CD4-positive, alpha-beta T cell (primary cell): ENCODE measurements at regions not wholly inside any gene's neighbourhood (a gene's known extent, or its start where the extent isn't known, plus 50 kb on each side); places are given as distances from the start of the nearest gene placed in this dataset.

Experiments used
- ATAC-seq: fragments of 200-7000 bp; cut with Tn5 transposase; one replicate; pipeline ENCODE4 v1.10.0; 2022; ENCODE audit warnings: mild to moderate bottlenecking; ENCODE audit not compliant: poor library complexity
- CTCF ChIA-PET: fragments of 350-600 bp; sonication (Branson Sonifier 250); formaldehyde crosslinking; loops from one replicate; lab custom pipeline; 2021; ENCODE audit warnings: antibody characterized with exemption, inconsistent platforms; lab: Charles Lee
- POLR2A ChIA-PET: fragments of 350-600 bp; sonication (Branson Sonifier 250); formaldehyde crosslinking; loops from one replicate; lab custom pipeline; 2021; ENCODE audit warnings: antibody characterized with exemption, inconsistent platforms; lab: Charles Lee
- DNase-seq, 14 experiments: peaks; one replicate each; pipeline ENCODE4 v3.0.0-alpha.2; 2013 to 2020; ENCODE audit warnings: mixed read lengths in 2 of 14
- H3K27ac ChIP-seq, 2 donors: one replicate each; pipeline versions ENCODE4 v1.5.1 to v1.7.0; 2013; ENCODE audit warnings: low read length in 2 of 2, low read depth in 1 of 2, mild to moderate bottlenecking in 1 of 2
- H3K27me3 ChIP-seq, 2 experiments: 1 replicate in 1 of 2; 2 replicates in 1 of 2; pipeline versions ENCODE4 v1.6.1 to v1.7.0; 2013; ENCODE audit warnings: low read length in 2 of 2, control low read depth in 1 of 2, mild to moderate bottlenecking in 1 of 2, moderate library complexity in 1 of 2; ENCODE audit not compliant: insufficient read depth in 2 of 2, control insufficient read depth in 1 of 2
- H3K36me3 ChIP-seq: one replicate; pipeline ENCODE4 v1.6.1; 2013; ENCODE audit warnings: low read length, control low read depth; ENCODE audit not compliant: insufficient read depth
- H3K4me1 ChIP-seq: one replicate; pipeline ENCODE4 v1.6.1; 2013; ENCODE audit warnings: low read length, control low read depth; ENCODE audit not compliant: insufficient read depth
- H3K4me3 ChIP-seq: one replicate; pipeline ENCODE4 v1.5.1; 2013; ENCODE audit warnings: mild to moderate bottlenecking, low read length, moderate library complexity
- H3K9me3 ChIP-seq, 2 experiments: 1 replicate in 1 of 2; 2 replicates in 1 of 2; pipeline versions ENCODE4 v1.6.1 to v1.7.0; 2013; ENCODE audit warnings: low read length in 2 of 2, mild to moderate bottlenecking in 2 of 2, control low read depth in 1 of 2, moderate library complexity in 1 of 2; ENCODE audit not compliant: control insufficient read depth in 1 of 2, insufficient read depth in 1 of 2
- H3K27ac Mint-ChIP-seq: one replicate; pipeline ENCODE4 v1.8.0; 2020; ENCODE audit warnings: mixed read lengths
- H3K27me3 Mint-ChIP-seq: one replicate; pipeline ENCODE4 v1.8.0; 2021; ENCODE audit warnings: mixed read lengths
- H3K36me3 Mint-ChIP-seq: one replicate; pipeline ENCODE4 v1.8.0; 2021; ENCODE audit warnings: low read depth, mixed read lengths
- H3K4me1 Mint-ChIP-seq: one replicate; pipeline ENCODE4 v1.8.0; 2021; ENCODE audit warnings: low read depth, mixed read lengths
- H3K4me3 Mint-ChIP-seq: one replicate; pipeline ENCODE4 v1.8.0; 2020; ENCODE audit warnings: mild to moderate bottlenecking, mixed read lengths
- H3K9me3 Mint-ChIP-seq: one replicate; pipeline ENCODE4 v1.8.0; 2020; ENCODE audit warnings: mixed read lengths
- intact Hi-C, 2 experiments: fragments of 100-400 bp; cut with DNase I in 1 of 2; cut with micrococcal nuclease in 1 of 2; formaldehyde crosslinking; loops; one replicate each; pipeline versions ENCODE4 v1.15.1 to v1.9.0; 2023 to 2025; cut with DNase I, micrococcal nuclease
- TF ChIP-seq, protein P1 (sequence below): fragments of 200-600 bp; IDR thresholded peaks from one replicate; pipeline ENCODE4 v1.8.0; 2022; ENCODE audit warnings: antibody characterized with exemption, mild to moderate bottlenecking

DNA sequence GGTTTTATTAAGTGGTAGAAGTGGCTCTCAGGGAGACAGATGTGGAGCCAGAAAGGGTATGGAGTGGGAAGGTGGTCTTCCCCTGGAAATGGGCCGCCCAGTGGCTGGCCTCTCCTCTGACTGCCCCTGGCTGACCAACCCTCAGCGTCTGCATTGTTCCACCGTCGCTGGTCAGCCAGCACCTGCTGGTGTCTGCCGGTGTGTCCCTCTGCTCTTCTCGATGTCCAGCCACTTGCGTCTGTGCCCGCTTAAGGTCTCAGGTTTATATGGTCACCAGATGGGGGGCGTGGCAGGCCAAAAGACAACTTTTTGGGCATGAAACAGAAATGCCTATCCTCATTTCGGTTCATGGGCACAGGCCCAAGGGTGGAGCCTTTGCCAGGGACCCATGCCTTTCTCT lies 1221.5 kb downstream of the JRKL start:
- H3K27me3 ChIP-seq = no peaks in the 10 kb centered on the region
- ChIA-PET POLR2A (no interaction called here), CTCF (no interaction called here)
- H3K4me3 ChIP-seq = no peak overlapping the region
- Mint-ChIP-seq H3K9me3 (peaks cover 3% of the 10 kb centered on the region), H3K27ac (no peak overlapping the region), H3K27me3 (no peaks in the 10 kb centered on the region), H3K4me3 (no peak overlapping the region), H3K36me3 (no peaks in the 10 kb centered on the region), H3K4me1 (no peaks in the 10 kb centered on the region)
- peaks cover 0 to 21% of the 10 kb centered on the region in 2 experiments for H3K9me3 ChIP-seq
- DNase-seq (no peak), ATAC-seq (no peak)
- no peaks in the 10 kb centered on the region for H3K36me3 ChIP-seq
- no peaks in the 10 kb centered on the region for H3K4me1 ChIP-seq
- intact Hi-C loops = no loop called here
- TF ChIP-seq, protein P1, sequence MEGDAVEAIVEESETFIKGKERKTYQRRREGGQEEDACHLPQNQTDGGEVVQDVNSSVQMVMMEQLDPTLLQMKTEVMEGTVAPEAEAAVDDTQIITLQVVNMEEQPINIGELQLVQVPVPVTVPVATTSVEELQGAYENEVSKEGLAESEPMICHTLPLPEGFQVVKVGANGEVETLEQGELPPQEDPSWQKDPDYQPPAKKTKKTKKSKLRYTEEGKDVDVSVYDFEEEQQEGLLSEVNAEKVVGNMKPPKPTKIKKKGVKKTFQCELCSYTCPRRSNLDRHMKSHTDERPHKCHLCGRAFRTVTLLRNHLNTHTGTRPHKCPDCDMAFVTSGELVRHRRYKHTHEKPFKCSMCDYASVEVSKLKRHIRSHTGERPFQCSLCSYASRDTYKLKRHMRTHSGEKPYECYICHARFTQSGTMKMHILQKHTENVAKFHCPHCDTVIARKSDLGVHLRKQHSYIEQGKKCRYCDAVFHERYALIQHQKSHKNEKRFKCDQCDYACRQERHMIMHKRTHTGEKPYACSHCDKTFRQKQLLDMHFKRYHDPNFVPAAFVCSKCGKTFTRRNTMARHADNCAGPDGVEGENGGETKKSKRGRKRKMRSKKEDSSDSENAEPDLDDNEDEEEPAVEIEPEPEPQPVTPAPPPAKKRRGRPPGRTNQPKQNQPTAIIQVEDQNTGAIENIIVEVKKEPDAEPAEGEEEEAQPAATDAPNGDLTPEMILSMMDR = no peak
- no peak overlapping the region for H3K27ac ChIP-seq

DNA sequence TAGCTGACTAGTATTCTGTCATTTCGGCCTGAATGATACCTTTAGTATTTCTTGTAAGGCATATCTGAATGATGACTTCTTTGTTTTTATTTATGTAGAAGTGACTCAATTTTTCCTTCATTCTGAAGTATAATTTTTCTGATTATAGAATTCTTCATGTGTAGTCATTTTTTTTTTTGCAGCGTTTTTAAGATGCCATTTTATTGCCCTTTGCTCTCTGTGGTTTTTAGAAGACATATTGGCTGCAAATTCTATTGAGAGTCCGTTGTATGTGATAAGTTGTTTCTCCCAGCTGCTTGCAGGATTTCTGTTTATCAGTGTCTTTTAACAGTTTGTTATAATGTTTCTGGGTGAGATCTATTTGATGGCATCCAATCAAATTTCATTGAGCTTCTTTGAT lies 1224.8 kb downstream of the JRKL start:
- H3K4me3 ChIP-seq = no peak overlapping the region
- Mint-ChIP-seq H3K36me3 (no peaks in the 10 kb centered on the region), H3K4me3 (no peak overlapping the region), H3K4me1 (no peaks in the 10 kb centered on the region), H3K27me3 (no peaks in the 10 kb centered on the region), H3K9me3 (peaks cover 3% of the 10 kb centered on the region), H3K27ac (no peak overlapping the region)
- DNase-seq (no peak), ATAC-seq (no peak)
- intact Hi-C loops = no loop called here
- no peaks in the 10 kb centered on the region for H3K4me1 ChIP-seq
- POLR2A ChIA-PET = no interaction called here
- H3K36me3 ChIP-seq = no peaks in the 10 kb centered on the region
- TF ChIP-seq, protein P1 = no peak
- no peaks in the 10 kb centered on the region for H3K27me3 ChIP-seq
- no peak overlapping the region for H3K27ac ChIP-seq
- H3K9me3 ChIP-seq = peaks cover 0 to 15% of the 10 kb centered on the region in 2 experiments
- CTCF ChIA-PET = no interaction called here

DNA sequence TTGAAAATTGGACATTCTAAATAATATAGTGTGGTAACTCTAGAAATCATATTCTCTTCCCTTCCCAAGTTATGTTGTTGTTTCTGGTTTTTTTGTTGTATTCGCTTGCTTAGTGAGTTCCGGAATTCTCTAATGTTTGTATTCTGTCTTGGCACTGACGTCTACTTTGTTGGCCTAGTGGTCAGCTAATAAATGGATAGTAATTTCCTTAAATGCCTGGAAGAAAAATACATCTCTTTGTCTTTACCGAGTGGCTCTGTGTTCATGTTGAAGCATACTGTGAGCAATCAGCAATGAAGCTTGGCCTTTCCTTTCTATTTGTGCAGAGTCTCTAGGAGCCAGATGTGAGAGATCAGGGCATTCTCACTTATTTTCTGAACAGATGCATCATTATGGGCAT lies 1225.7 kb downstream of the JRKL start:
- Histone ChIP-seq H3K9me3 (peaks cover 0 to 9% of the 10 kb centered on the region in 2 experiments), H3K4me1 (no peaks in the 10 kb centered on the region), H3K27me3 (no peaks in the 10 kb centered on the region), H3K36me3 (no peaks in the 10 kb centered on the region), H3K4me3 (no peak overlapping the region), H3K27ac (no peak overlapping the region)
- intact Hi-C loops = no loop called here
- Mint-ChIP-seq H3K27me3 (no peaks in the 10 kb centered on the region), H3K36me3 (no peaks in the 10 kb centered on the region), H3K4me1 (no peaks in the 10 kb centered on the region), H3K9me3 (peaks cover 3% of the 10 kb centered on the region), H3K4me3 (no peak overlapping the region), H3K27ac (no peak overlapping the region)
- CTCF ChIA-PET = no interaction called here
- TF ChIP-seq, protein P1 = no peak
- no peak for ATAC-seq
- POLR2A ChIA-PET = no interaction called here
- DNase-seq = no peak
